Kidney (tissue), 13 donors: ENCODE measurements at regions not wholly inside any gene's neighbourhood (a gene's known extent, or its start where the extent isn't known, plus 50 kb on each side); places are given as distances from the start of the nearest gene placed in this dataset.

Experiments
- DNase-seq, 5 donors: peaks; one replicate each; pipeline ENCODE4 v3.0.0-alpha.2; 2013 to 2020
- FAIRE-seq: peaks from 2 replicates; lab custom pipeline; 2012; peaks lifted over from hg19 to GRCh38; lab: Jason Lieb, UNC
- H3K27ac ChIP-seq, 2 donors: one replicate each; pipeline ENCODE4 v1.7.0; 2013; ENCODE audit warnings: low read depth in 2 of 2, low read length in 2 of 2, inconsistent platforms in 1 of 2
- H3K27me3 ChIP-seq: one replicate; pipeline ENCODE4 v1.7.1; 2013; ENCODE audit warnings: low read length, inconsistent platforms; ENCODE audit not compliant: control insufficient read depth, insufficient read depth
- H3K36me3 ChIP-seq, 3 donors: one replicate each; pipeline versions ENCODE4 v1.7.0 to v1.7.1; 2013; ENCODE audit warnings: low read length in 3 of 3, control low read depth in 1 of 3, inconsistent platforms in 1 of 3; ENCODE audit not compliant: insufficient read depth in 3 of 3, control insufficient read depth in 2 of 3
- H3K4me1 ChIP-seq, 3 donors: one replicate each; pipeline versions ENCODE4 v1.7.0 to v1.7.1; 2013; ENCODE audit warnings: low read length in 3 of 3, inconsistent platforms in 1 of 3, low read depth in 1 of 3; ENCODE audit not compliant: control insufficient read depth in 2 of 3, insufficient read depth in 2 of 3
- H3K4me3 ChIP-seq, 3 donors: one replicate each; pipeline versions ENCODE4 v1.7.0 to v1.8.1; 2013; ENCODE audit warnings: low read length in 3 of 3, control low read depth in 1 of 3, inconsistent platforms in 1 of 3
- H3K9ac ChIP-seq, 3 donors: one replicate each; pipeline versions ENCODE4 v1.7.0 to v1.7.1; 2013; ENCODE audit warnings: low read length in 3 of 3, control low read depth in 1 of 3, inconsistent platforms in 1 of 3
- H3K9me3 ChIP-seq, 3 donors: one replicate each; pipeline versions ENCODE4 v1.7.0 to v1.7.1; 2013; ENCODE audit warnings: low read length in 3 of 3, control low read depth in 1 of 3, inconsistent platforms in 1 of 3; ENCODE audit not compliant: control insufficient read depth in 2 of 3, insufficient read depth in 1 of 3
- CTCF ChIP-seq: IDR thresholded peaks from 3 replicates; pipeline ENCODE4 v1.5.1; 2012; ENCODE audit warnings: mild to moderate bottlenecking, moderate library complexity, borderline replicate concordance; ENCODE audit not compliant: insufficient read depth; ENCODE audit errors: extremely low read depth
- intact Hi-C: fragments of 100-400 bp; cut with DNase I; formaldehyde crosslinking; loops from one replicate; pipeline ENCODE4 v1.11.1; 2022
- donor health status: control.
- donor health status: control.
- donor health status: control.
- donor health status: control.
- donor health status: control.
- donor health status: DM: yes; HTN: yes; CAD: no.
- donor health status: Normal renal cell carcinoma (clear cell type).

- FAIRE-seq (no peak), DNase-seq (no peak)
- Histone ChIP-seq H3K9me3 (no peaks in the 10 kb centered on the region), H3K9ac (no peak overlapping the region), H3K4me1 (peaks cover 0 to 3% (median 0%) of the 10 kb centered on the region in 3 donors), H3K27ac (no peak overlapping the region), H3K4me3 (no peak overlapping the region), H3K36me3 (no peaks in the 10 kb centered on the region), H3K27me3 (no peaks in the 10 kb centered on the region)
- TF ChIP-seq CTCF, result no peak
- intact Hi-C loops, result no loop called here
Measured at GRCh38 chr5:56698463-56699381, 116.6 kb upstream of the MAP3K1 start.

GRCh38 chr5:56696900-56697299 is 118.4 kb upstream of the MAP3K1 start:
- H3K9me3 ChIP-seq, result no peaks in the 10 kb centered on the region
- peak in 1 of 5 donors; percentile 53 for DNase-seq
- no peak overlapping the region for H3K27ac ChIP-seq
- no peak overlapping the region for H3K9ac ChIP-seq
- intact Hi-C loops, result no loop called here
- peaks cover 0 to 3% (median 0%) of the 10 kb centered on the region in 3 donors for H3K4me1 ChIP-seq
- H3K4me3 ChIP-seq, result no peak overlapping the region
- H3K27me3 ChIP-seq, result no peaks in the 10 kb centered on the region
- no peak for FAIRE-seq
- no peak for TF ChIP-seq CTCF
- no peaks in the 10 kb centered on the region for H3K36me3 ChIP-seq

- DNase-seq (no peak), FAIRE-seq (no peak)
- Histone ChIP-seq H3K36me3 (no peaks in the 10 kb centered on the region), H3K4me1 (no peaks in the 10 kb centered on the region), H3K9ac (no peak overlapping the region), H3K27ac (no peak overlapping the region), H3K9me3 (no peaks in the 10 kb centered on the region), H3K4me3 (no peak overlapping the region), H3K27me3 (no peaks in the 10 kb centered on the region)
- intact Hi-C loops, result no loop called here
- TF ChIP-seq CTCF, result no peak
Measured at GRCh38 chr5:56693220-56693579, 122.1 kb upstream of the MAP3K1 start.
